Adrenal gland (tissue), 5 donors: ENCODE measurements at regions not wholly inside any gene's neighbourhood (a gene's known extent, or its start where the extent isn't known, plus 50 kb on each side); places are given as distances from the start of the nearest gene placed in this dataset.

ENCODE experiments used
- CTCF ChIP-seq, 6 experiments: fragments of 450-650 bp in 4 of 6; fragments of 200-600 bp in 2 of 6; sonication (generic) in 1 of 6; IDR thresholded peaks; 1 replicate in 5 of 6; 2 replicates in 1 of 6; pipeline versions ENCODE4 v1.5.1 to v1.8.0; 2016 to 2021; ENCODE audit warnings: antibody characterized with exemption in 6 of 6, mild to moderate bottlenecking in 2 of 6, moderate library complexity in 1 of 6
- POLR2A ChIP-seq, 2 donors: fragments of 450-650 bp; IDR thresholded peaks; one replicate each; pipeline ENCODE4 v1.6.1; 2017; ENCODE audit warnings: antibody characterized with exemption in 2 of 2, mild to moderate bottlenecking in 2 of 2, moderate library complexity in 1 of 2
- donor health status: DM: no; HTN: no; CAD: no.

GRCh38 chr2:41445865-41446264 is 602.0 kb upstream of the PKDCC start:
- no peak for TF ChIP-seq CTCF (IDR thresholded peaks at IDR 0.05)
- no peak for TF ChIP-seq POLR2A (IDR thresholded peaks at IDR 0.05)
